ENCODE measurements at regions not wholly inside any gene's neighbourhood (a gene's known extent, or its start where the extent isn't known, plus 50 kb on each side); places are given as distances from the start of the nearest gene placed in this dataset.

DNA sequence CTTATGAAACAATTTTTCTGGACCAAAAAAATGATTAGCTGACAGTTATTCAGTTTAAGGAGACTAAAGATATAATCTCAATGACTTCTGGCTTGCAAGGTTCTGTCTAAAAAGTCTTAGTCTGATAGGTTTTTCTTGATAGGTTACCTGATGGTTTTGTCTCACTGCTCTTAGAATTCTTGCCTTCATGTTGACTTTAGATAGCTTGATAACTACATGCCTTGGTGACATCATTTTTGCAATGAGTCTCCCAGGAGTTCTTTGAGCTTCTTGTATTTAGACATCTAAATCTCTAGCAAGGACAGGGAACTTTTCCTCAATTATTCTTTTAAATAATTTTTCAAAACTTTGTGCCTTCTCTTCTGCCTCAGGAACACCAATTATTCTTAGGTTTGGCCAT is 1965.3 kb downstream of the ARAP2 start:
- ChIA-PET CTCF (no interaction called here), POLR2A (interaction anchor here (0.7 kb wide), 1 partner anchor 251 kb away, joined by 3 read pairs; no protein-coding TSS in a partner anchor)
- no peaks in the 10 kb centered on the region for H3K27me3 Mint-ChIP-seq (ENCODE audit: insufficient read depth, unreplicated experiment)
- BruUV-seq (replicated peaks), result no TSS peak
- intact Hi-C loops (cut with micrococcal nuclease), result no loop called here
- H3K36me3 Mint-ChIP-seq (ENCODE audit: insufficient read depth, unreplicated experiment), result no peaks in the 10 kb centered on the region
- no peak for DNase-seq (ENCODE audit: unreplicated experiment)
- H3K9me3 Mint-ChIP-seq (ENCODE audit: unreplicated experiment), result no peaks in the 10 kb centered on the region
- H3K27ac Mint-ChIP-seq (ENCODE audit: low read depth, unreplicated experiment), result no peak overlapping the region
- no peaks in the 10 kb centered on the region for H3K4me1 Mint-ChIP-seq (ENCODE audit: insufficient read depth, unreplicated experiment)
- no peak overlapping the region for H3K4me3 Mint-ChIP-seq (ENCODE audit: unreplicated experiment)
- TF ChIP-seq, protein P1, sequence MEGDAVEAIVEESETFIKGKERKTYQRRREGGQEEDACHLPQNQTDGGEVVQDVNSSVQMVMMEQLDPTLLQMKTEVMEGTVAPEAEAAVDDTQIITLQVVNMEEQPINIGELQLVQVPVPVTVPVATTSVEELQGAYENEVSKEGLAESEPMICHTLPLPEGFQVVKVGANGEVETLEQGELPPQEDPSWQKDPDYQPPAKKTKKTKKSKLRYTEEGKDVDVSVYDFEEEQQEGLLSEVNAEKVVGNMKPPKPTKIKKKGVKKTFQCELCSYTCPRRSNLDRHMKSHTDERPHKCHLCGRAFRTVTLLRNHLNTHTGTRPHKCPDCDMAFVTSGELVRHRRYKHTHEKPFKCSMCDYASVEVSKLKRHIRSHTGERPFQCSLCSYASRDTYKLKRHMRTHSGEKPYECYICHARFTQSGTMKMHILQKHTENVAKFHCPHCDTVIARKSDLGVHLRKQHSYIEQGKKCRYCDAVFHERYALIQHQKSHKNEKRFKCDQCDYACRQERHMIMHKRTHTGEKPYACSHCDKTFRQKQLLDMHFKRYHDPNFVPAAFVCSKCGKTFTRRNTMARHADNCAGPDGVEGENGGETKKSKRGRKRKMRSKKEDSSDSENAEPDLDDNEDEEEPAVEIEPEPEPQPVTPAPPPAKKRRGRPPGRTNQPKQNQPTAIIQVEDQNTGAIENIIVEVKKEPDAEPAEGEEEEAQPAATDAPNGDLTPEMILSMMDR (IDR thresholded peaks at IDR 0.05; ENCODE audit: unreplicated experiment), result no peak

DNA sequence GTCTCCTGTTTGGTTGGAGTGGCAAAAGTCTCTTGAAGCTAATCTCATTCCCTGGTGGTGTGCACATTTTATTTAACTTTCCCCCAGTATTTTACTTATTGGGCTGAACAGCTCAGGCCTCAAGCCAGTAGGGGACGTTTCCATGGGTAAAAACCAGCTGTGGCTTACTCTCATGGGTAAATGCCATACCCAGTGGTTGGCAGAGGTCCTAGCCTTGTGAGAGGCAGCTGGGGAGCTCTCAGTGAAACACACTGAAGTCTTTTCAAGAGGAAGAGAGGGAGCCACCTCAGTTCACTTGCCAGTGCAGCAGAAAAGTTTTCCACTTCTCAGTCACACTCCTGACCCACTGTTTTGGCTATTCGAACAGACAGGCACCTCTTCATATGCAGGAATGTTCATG is 1964.2 kb downstream of the ARAP2 start:
- Mint-ChIP-seq H3K27ac (ENCODE audit: low read depth, unreplicated experiment) (no peak overlapping the region), H3K4me1 (ENCODE audit: insufficient read depth, unreplicated experiment) (no peaks in the 10 kb centered on the region), H3K4me3 (ENCODE audit: unreplicated experiment) (no peak overlapping the region), H3K36me3 (ENCODE audit: insufficient read depth, unreplicated experiment) (no peaks in the 10 kb centered on the region), H3K27me3 (ENCODE audit: insufficient read depth, unreplicated experiment) (no peaks in the 10 kb centered on the region), H3K9me3 (ENCODE audit: unreplicated experiment) (peaks cover 7% of the 10 kb centered on the region)
- CTCF ChIA-PET, result interaction anchor here (0.6 kb wide), 1 partner anchor 146 kb away, joined by 3 read pairs; no protein-coding TSS in a partner anchor
- POLR2A ChIA-PET, result no interaction called here
- TF ChIP-seq, protein P1 (IDR thresholded peaks at IDR 0.05; ENCODE audit: unreplicated experiment), result no peak
- DNase-seq (ENCODE audit: unreplicated experiment), result no peak
- no TSS peak for BruUV-seq (replicated peaks)
- intact Hi-C loops (cut with micrococcal nuclease), result no loop called here

DNA sequence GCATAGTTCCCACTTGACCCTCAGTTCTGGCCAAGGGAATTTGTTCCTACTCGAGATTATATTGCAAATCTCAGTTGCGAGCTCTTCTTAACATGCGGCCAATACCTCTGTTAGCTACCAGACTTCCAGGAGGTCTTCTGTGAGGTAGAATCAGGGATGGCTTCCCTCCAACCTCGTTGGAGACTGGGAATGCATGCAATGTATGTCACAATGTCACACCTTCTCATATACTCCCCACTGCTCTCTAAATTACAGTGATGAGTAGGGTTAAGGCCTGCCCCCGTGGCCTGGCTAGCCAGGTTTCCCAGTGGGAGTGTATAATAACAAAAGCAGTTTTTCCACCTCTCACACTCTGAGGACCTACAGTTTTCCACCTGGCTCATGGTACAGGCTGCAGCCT is 1962.5 kb downstream of the ARAP2 start:
- ChIA-PET POLR2A (no interaction called here), CTCF (no interaction called here)
- intact Hi-C loops (cut with micrococcal nuclease), result no loop called here
- H3K27ac Mint-ChIP-seq (ENCODE audit: low read depth, unreplicated experiment), result no peak overlapping the region
- no peak overlapping the region for H3K4me3 Mint-ChIP-seq (ENCODE audit: unreplicated experiment)
- H3K36me3 Mint-ChIP-seq (ENCODE audit: insufficient read depth, unreplicated experiment), result no peaks in the 10 kb centered on the region
- peaks cover 7% of the 10 kb centered on the region for H3K9me3 Mint-ChIP-seq (ENCODE audit: unreplicated experiment)
- H3K27me3 Mint-ChIP-seq (ENCODE audit: insufficient read depth, unreplicated experiment), result no peaks in the 10 kb centered on the region
- no TSS peak for BruUV-seq (replicated peaks)
- DNase-seq (ENCODE audit: unreplicated experiment), result no peak
- no peaks in the 10 kb centered on the region for H3K4me1 Mint-ChIP-seq (ENCODE audit: insufficient read depth, unreplicated experiment)
- TF ChIP-seq, protein P1 (IDR thresholded peaks at IDR 0.05; ENCODE audit: unreplicated experiment), result no peak

DNA sequence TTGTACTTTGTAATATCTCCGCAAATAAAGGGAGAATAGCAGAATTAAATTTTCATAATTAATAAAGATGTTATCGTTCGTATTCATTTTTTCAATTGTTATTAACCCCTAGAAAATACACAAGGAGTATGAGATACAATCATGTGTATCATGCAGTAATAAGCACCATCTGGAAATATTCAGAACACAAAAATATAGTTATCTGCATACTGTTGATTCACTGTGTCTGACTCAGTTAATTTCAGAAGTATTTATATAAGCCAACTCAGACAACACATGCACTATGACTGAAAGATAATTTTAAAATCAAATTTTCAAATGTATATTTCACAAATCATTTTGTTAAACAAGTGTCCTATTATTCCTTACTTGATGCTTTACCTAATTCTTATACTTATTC is 1954.8 kb downstream of the ARAP2 start:
- no peak for DNase-seq (ENCODE audit: unreplicated experiment)
- no TSS peak for BruUV-seq (replicated peaks)
- TF ChIP-seq, protein P1 (IDR thresholded peaks at IDR 0.05; ENCODE audit: unreplicated experiment), result no peak
- no peaks in the 10 kb centered on the region for H3K27me3 Mint-ChIP-seq (ENCODE audit: insufficient read depth, unreplicated experiment)
- H3K4me3 Mint-ChIP-seq (ENCODE audit: unreplicated experiment), result no peak overlapping the region
- no peaks in the 10 kb centered on the region for H3K4me1 Mint-ChIP-seq (ENCODE audit: insufficient read depth, unreplicated experiment)
- no peak overlapping the region for H3K27ac Mint-ChIP-seq (ENCODE audit: low read depth, unreplicated experiment)
- H3K9me3 Mint-ChIP-seq (ENCODE audit: unreplicated experiment), result peaks cover 5% of the 10 kb centered on the region
- intact Hi-C loops (cut with micrococcal nuclease), result no loop called here
- H3K36me3 Mint-ChIP-seq (ENCODE audit: insufficient read depth, unreplicated experiment), result no peaks in the 10 kb centered on the region
- ChIA-PET CTCF (no interaction called here), POLR2A (no interaction called here)

Data from MCF 10A (cell line).